ENCODE measurements at regions not wholly inside any gene's neighbourhood (a gene's known extent, or its start where the extent isn't known, plus 50 kb on each side); places are given as distances from the start of the nearest gene placed in this dataset.
"Not testable (repeated sequence)": the region's sequence is repeated elsewhere in the genome, so short reads cannot be mapped to it uniquely, and the experiment has no call there.

- H3K9me3 Mint-ChIP-seq (ENCODE audit: low read depth), result no peaks in the 10 kb centered on the region
- H3K27ac Mint-ChIP-seq, result no peak overlapping the region
- H3K36me3 Mint-ChIP-seq (ENCODE audit: insufficient read depth), result no peaks in the 10 kb centered on the region
These were observed 329.8 kb upstream of the FRG2C start for GRCh38 chr3:75334299-75334698.

GRCh38 chr3:75337226-75337900 is 326.8 kb upstream of the FRG2C start:
- no peaks in the 10 kb centered on the region for H3K36me3 Mint-ChIP-seq (ENCODE audit: insufficient read depth)
- DNase-seq (ENCODE audit: low spot score, unreplicated experiment), result no peak
- TF ChIP-seq CTCF (IDR thresholded peaks at IDR 0.05; ENCODE audit: unreplicated experiment), result no peak
- no peaks in the 10 kb centered on the region for H3K9me3 Mint-ChIP-seq (ENCODE audit: low read depth)
- H3K4me3 Mint-ChIP-seq (ENCODE audit: low read depth), result no peak overlapping the region
- H3K4me1 Mint-ChIP-seq (ENCODE audit: low read depth), result peaks cover 4% of the 10 kb centered on the region
- no peak overlapping the region for H3K27ac Mint-ChIP-seq
- H3K27me3 Mint-ChIP-seq, result peaks cover 14% of the 10 kb centered on the region

More at GRCh38 chr3:75334299-75334698, 329.8 kb upstream of the FRG2C start:
- no peak for TF ChIP-seq CTCF (IDR thresholded peaks at IDR 0.05; ENCODE audit: unreplicated experiment)
- peaks cover 15% of the 10 kb centered on the region for H3K4me1 Mint-ChIP-seq (ENCODE audit: low read depth)
- H3K27me3 Mint-ChIP-seq, result peaks cover 10% of the 10 kb centered on the region
- DNase-seq (ENCODE audit: low spot score, unreplicated experiment), result no peak
- H3K4me3 Mint-ChIP-seq (ENCODE audit: low read depth), result no peak overlapping the region

DNA sequence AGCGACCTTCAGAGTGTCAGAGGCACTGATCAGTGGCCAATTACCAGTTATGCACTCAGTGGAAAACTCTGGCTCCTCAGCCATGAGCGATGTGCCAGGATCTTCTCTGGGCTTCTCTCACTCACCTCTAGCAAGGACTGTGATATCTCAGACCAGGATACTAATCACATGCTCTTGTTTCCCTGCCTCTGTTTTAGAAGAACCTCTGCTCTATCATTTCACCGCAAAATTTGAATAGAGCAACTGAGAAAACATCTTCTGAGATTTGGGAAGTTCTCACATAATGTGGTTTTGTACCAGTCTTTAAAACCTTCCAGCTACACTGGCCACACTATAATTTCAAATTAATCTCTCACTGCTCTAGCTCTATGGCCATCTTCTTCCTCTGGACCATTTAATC is 325.8 kb upstream of the FRG2C start:
- no peak overlapping the region for H3K4me3 Mint-ChIP-seq (ENCODE audit: low read depth)
- no peaks in the 10 kb centered on the region for H3K9me3 Mint-ChIP-seq (ENCODE audit: low read depth)
- H3K36me3 Mint-ChIP-seq (ENCODE audit: insufficient read depth), result no peaks in the 10 kb centered on the region
- no peak overlapping the region for H3K27ac Mint-ChIP-seq
- no peak for DNase-seq (ENCODE audit: low spot score, unreplicated experiment)
- H3K4me1 Mint-ChIP-seq (ENCODE audit: low read depth), result peaks cover 4% of the 10 kb centered on the region
- no peak for TF ChIP-seq CTCF (IDR thresholded peaks at IDR 0.05; ENCODE audit: unreplicated experiment)
- peaks cover 14% of the 10 kb centered on the region for H3K27me3 Mint-ChIP-seq

DNA sequence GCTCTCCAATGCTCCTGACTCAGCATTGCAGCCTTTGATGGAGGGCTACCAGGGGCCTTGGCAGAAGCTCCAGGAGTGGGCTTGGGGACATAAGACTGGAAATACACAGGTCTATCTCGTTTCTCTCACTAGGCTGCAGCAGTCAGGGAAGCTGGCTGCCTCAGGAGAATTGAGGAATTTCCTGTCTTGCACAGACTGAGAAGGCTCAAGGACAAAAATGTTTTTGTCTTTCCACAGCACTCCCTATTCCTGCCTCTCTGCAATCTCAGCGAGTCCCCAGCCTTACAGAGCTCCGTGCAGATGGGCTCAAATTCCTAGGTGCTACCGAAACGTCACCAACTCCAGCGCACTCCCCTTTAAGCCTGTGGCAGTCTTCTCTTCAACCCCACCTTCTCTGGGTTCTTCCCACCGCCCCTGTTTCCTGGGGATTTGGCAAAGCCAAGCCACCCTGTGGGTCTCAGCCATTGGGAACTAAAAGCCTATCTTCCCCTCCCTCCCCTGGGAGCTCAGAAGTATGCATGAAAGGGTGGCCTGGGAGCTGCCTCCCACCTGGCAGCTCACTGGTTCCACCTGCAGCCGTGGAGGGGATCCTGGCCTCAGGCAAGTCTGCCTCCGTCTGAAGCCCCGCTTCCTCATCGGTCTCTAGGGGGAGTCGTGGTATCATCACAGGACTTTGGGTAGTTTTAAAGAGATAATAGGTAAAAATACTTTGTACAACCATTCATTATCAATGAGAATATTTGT is 322.6 kb upstream of the FRG2C start:
- no peaks in the 10 kb centered on the region for H3K36me3 Mint-ChIP-seq (ENCODE audit: insufficient read depth)
- no peak for DNase-seq (ENCODE audit: low spot score, unreplicated experiment)
- no peaks in the 10 kb centered on the region for H3K9me3 Mint-ChIP-seq (ENCODE audit: low read depth)
- peaks cover 16% of the 10 kb centered on the region for H3K27me3 Mint-ChIP-seq
- peaks cover 4% of the 10 kb centered on the region for H3K4me1 Mint-ChIP-seq (ENCODE audit: low read depth)
- H3K27ac Mint-ChIP-seq, result no peak overlapping the region
- H3K4me3 Mint-ChIP-seq (ENCODE audit: low read depth), result no peak overlapping the region
- TF ChIP-seq CTCF (IDR thresholded peaks at IDR 0.05; ENCODE audit: unreplicated experiment), result peak; percentile 21

- no peak for TF ChIP-seq CTCF (IDR thresholded peaks at IDR 0.05; ENCODE audit: unreplicated experiment)
- Mint-ChIP-seq H3K4me1 (ENCODE audit: low read depth) (peaks cover 4% of the 10 kb centered on the region), H3K36me3 (ENCODE audit: insufficient read depth) (no peaks in the 10 kb centered on the region), H3K4me3 (ENCODE audit: low read depth) (no peak overlapping the region), H3K27ac (no peak overlapping the region), H3K27me3 (peaks cover 16% of the 10 kb centered on the region), H3K9me3 (ENCODE audit: low read depth) (no peaks in the 10 kb centered on the region)
- no peak for DNase-seq (ENCODE audit: low spot score, unreplicated experiment)
These were observed 321.7 kb upstream of the FRG2C start for GRCh38 chr3:75342425-75342824.

DNA sequence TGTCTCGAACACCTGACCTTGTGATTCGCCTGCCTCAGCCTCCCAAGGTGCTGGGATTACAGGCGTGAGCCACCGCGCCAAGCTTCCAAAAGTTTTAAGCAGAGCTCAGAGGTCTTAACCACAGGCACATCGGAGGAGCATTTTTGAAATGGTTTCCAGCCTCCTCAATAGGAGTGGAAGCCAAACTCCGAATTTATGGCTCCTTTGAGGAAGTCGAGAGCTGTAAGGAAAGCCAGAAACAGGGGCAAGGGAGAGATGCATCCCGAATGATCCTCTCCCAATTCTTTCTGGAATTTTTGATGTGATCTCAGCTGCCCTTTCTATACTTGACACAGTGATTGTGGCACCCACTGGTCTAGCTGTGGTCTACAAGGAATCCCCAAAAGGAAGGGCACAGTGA is 313.6 kb upstream of the FRG2C start:
- H3K4me3 Mint-ChIP-seq (ENCODE audit: low read depth); DNase-seq (ENCODE audit: low spot score, unreplicated experiment); H3K36me3 Mint-ChIP-seq (ENCODE audit: insufficient read depth); H3K4me1 Mint-ChIP-seq (ENCODE audit: low read depth); H3K27me3 Mint-ChIP-seq; H3K9me3 Mint-ChIP-seq (ENCODE audit: low read depth); H3K27ac Mint-ChIP-seq: not testable (repeated sequence)

DNA sequence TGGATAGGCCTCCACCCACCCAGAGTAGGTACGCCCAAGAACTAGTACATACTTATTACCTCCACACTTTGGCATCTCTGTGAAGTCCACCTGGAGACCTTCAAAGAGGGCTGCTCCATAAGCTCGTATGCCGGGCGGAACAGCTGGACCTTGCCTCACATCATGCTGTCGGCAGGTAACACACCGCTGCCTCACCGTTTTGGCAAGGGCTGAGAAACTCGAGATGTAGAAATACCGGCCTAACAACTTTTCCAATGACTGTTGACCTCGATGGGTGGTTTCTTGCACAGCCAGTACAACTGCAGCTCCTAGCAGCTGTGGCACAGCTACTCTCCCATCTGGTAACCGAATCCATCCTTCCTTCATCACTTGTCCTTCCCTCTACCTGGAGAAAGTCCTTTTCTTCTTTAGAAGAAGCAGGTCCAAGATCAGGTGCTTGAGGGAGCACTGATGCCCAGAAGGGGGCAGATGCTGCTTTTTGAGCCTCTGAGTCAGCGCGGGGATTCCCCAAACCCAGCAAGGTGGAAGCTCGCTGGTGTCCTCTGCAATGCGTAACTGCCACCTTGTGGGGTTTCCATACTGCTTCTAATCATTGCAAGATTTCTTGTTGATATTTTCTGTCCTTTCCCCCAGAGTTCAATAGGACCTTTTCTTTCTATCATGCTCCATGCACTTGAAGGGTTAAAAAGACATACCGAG is 301.9 kb upstream of the FRG2C start:
- H3K4me3 Mint-ChIP-seq (ENCODE audit: low read depth); H3K27ac Mint-ChIP-seq; H3K9me3 Mint-ChIP-seq (ENCODE audit: low read depth); DNase-seq (ENCODE audit: low spot score, unreplicated experiment); H3K27me3 Mint-ChIP-seq; H3K36me3 Mint-ChIP-seq (ENCODE audit: insufficient read depth); H3K4me1 Mint-ChIP-seq (ENCODE audit: low read depth): not testable (repeated sequence)

DNA sequence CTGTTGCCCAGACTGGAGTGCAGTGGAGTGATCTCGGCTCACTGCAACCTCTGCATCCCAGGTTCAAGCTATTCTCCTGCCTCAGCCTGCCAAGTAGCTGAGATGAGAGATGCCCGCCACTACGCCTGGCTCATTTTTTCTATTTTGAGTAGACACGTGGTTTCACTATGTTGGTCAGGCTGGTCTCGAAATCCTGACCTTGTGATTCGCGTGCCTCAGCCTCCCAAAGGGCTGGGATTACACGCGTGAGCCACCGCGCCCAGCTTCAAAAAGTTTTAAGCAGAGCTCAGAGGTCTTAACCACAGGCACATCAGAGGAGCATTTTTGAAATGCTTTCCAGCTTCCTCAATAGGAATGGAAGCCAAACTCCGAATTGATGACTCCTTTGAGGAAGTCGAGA is 291.2 kb upstream of the FRG2C start:
- not testable (repeated sequence) for H3K4me1 Mint-ChIP-seq (ENCODE audit: low read depth); H3K4me3 Mint-ChIP-seq (ENCODE audit: low read depth); H3K9me3 Mint-ChIP-seq (ENCODE audit: low read depth); DNase-seq (ENCODE audit: low spot score, unreplicated experiment); H3K36me3 Mint-ChIP-seq (ENCODE audit: insufficient read depth); H3K27ac Mint-ChIP-seq
- peaks cover 16% of the 10 kb centered on the region for H3K27me3 Mint-ChIP-seq
